Inferior parietal cortex (tissue), 1 donor: ENCODE measurements at regions not wholly inside any gene's neighbourhood (a gene's known extent, or its start where the extent isn't known, plus 50 kb on each side); places are given as distances from the start of the nearest gene placed in this dataset.

Source experiments
- DNase-seq: peaks from one replicate; pipeline ENCODE4 v3.0.0-alpha.2; 2016; ENCODE audit errors: extremely low spot score

DNA sequence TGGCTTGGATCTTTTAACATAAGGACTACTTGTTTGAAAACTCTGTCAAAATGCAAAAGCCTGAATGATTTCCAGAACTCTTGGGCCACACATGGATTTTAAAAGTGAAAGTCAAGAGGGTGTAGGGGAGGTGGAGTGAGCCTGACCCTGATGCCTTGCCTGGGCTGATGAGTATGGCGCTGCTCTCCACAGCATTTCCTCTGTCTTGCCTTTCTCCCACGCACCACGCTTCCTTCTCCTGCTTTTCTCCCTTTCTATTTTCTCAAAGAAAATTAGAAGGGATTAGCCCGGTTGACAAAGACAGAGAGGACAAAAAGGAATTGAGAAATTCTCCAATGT lies 207.0 kb upstream of the CCDC68 start:
- DNase-seq: no peak

GRCh38 chr18:55163550-55163949 lies 204.3 kb upstream of the CCDC68 start:
- no peak for DNase-seq

DNA sequence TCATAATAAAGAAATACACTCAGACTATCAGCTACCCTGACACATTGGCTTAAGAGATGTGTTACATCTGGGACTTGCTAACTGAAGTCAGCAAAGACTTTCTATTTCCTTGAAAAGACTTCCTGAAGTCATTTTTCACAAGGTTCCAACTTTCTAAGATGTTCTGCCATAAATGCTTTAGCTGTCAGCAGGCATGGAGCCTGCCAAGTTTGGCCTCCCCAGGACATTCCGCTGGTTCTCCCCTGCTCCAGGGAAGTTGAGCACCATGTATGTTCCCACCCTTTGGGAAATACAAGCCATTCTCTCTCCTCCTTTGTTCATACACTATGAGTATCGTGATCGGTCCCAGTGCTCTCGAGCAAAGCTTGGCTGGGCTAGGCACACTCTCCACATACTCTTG lies 202.7 kb upstream of the CCDC68 start:
- DNase-seq: no peak

- DNase-seq: no peak
Measured at GRCh38 chr18:55159027-55159426, 199.8 kb upstream of the CCDC68 start.

GRCh38 chr18:55158570-55158969 lies 199.3 kb upstream of the CCDC68 start:
- no peak for DNase-seq

DNA sequence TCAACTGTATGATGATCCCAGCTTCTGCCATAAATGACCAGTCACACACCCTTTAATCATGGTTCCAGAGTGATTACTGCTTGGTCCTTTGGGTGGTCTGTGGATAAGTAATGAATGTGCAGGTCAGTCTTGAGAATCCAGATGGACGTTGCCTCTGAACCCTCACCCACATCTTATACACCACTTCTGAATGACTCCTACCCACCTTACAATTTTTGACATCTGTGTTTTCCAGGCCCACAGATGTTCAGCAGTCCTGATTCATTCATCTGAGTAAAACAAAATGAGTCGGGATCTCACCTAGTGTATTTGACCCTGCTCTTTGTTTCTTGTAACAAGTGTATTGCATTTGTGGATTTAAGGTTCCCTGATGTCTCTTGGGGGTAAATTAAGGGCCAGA lies 194.1 kb upstream of the CCDC68 start:
- no peak for DNase-seq

DNA sequence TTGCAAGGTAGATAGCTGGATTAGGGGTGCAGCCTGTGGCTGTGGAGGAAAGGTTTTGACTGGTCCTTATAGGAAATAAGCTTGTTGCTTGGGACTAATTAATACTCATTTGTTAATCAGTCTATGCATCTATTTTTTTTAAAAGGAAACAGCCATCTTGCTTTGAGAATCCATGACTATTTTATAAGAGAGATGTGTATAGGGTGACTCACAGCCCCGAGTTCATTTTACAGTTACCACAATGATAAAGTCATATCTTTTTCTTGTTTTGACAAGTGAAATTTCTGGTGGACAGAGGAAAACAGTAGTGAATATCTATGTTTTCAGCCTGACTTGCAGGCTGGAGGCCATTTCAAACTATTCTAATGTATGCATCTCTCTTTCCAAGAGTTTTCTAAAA lies 193.5 kb upstream of the CCDC68 start:
- no peak for DNase-seq

GRCh38 chr18:55149994-55150393 lies 190.7 kb upstream of the CCDC68 start:
- no peak for DNase-seq

- DNase-seq: no peak
Measured at GRCh38 chr18:55147791-55148190, 188.5 kb upstream of the CCDC68 start.

GRCh38 chr18:55144193-55144930 lies 185.1 kb upstream of the CCDC68 start:
- no peak for DNase-seq

DNA sequence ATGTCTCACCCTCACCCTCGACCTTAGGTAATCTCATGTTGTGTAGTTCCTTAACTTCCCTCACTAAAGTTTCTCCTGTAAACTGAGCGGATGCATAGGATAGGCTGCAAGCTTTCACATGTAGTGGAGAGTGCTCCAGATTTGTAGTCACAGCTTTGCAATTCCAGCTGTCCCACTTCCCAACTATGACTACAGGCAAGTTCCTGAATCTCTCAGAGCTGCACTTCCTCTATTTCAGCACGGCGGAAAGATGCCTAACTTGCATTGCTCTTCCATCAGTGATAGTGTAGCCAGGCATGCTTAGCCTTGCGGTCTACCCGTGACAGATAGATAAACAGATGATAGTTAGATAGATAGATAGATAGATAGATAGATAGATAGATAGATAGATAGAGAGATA lies 183.1 kb upstream of the CCDC68 start:
- DNase-seq: no peak

DNA sequence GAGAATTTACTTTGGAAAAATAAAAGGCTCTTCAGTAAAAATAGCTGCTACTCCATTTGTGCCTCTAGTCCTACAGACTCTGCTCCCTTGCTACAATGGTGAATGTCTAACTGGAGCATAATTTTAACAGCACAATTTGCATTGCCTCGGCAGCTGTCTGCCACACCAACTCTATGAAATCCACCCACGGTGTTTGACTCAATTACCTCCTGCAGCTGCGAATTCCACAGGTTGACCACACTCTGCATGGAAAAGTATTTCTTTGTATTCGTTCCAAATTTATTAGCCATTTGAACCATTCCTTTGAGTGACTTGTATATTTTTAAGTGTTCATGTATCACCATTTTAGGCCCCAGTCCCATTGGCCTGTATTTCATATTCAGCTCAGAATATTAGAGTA lies 182.1 kb upstream of the CCDC68 start:
- no peak for DNase-seq

DNA sequence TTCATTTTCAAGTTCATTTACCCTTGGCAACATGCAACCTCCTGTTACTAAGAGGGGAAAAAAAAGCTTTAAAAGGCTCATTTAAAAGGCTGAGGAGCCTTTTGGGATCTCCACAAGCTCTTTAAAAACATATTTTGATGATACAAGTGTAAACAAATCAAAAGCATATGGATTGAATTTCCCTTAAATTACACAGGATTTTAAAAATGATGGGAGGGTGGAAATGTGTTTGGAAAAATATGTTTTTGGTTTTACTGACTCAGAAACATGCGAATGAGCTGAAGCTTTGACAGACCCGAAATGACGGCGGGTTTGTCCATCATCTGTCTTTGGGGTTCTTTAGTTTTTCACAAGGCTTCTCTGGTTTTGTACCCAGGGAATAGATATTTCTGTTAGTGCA lies 180.6 kb upstream of the CCDC68 start:
- no peak for DNase-seq

DNA sequence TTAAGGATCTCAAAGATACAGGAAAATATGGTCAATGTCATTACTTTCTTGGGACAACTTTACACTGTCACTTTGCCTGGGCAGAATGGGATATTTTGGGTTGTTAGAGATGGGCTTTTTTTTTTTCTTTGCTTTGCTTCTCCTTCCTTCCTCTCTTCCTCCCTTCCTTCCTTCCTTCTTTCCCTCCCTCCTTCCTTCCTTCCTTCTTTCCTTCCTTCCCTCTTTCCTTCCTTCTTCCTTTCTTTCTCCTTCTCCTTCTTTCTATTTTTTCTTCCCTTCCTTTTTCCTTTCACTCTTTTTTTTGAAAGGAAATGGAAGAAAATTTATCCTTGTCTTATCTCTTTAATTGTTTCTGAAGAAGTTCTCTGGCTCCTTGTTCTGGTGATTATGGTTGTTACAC lies 180.0 kb upstream of the CCDC68 start:
- DNase-seq: no peak

- DNase-seq: no peak
Measured at GRCh38 chr18:55138401-55138800, 179.1 kb upstream of the CCDC68 start.

DNA sequence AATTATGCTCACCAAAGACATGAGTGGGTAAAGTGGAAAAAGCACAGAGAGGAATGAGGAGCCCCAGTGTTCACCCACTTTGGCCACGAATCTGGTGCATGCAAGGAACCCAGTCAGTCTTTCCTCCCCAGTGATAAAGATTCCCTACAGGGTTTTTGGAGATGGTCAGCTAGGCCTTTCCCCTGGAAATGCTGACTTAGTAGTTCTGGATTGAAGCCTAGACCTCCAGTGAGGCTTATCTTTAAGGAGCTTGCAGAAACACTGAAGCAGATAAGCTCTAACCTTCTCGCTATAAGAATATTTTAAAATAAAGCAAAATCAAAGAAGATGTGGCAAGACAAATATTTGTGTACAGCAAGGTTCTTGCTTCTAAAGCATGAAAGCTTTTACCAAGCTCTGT lies 178.3 kb upstream of the CCDC68 start:
- DNase-seq: no peak

DNA sequence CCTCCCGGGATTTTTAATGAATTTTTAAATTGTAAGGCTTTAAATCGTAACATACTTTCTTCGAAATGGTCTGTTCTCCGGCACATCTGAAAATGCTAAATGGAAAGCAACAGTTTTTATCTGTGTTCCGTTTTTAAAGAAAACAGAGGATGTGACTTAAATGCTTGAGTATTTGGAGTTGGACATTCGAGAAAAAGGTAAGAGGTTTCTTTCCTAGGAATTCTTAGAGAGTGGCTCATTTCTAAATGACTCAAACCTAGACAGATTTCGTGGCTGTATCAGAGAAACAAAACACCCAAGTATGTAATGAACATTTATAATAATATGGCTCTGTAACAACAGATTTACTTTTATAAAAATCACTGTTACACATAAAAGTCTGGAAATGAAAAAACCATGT lies 177.6 kb upstream of the CCDC68 start:
- no peak for DNase-seq

DNA sequence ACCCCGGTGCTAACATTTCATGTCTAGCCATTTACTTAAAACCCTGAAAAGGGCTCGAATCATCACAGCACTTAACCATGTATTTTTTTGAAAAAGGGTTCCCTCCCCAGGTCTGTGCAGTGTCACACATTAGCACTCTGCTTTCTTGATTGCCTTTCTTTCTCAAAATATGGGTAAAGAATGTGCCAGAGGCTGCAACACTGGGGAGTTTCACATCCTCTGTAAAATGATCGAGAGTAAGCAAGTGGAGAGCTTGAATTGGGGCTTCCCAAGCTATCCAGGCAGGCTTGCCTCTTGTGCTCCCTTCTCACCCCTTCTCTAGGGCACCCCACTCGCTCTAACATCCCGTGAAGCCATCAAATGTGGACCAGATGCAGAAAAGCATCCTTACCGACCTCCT lies 177.0 kb upstream of the CCDC68 start:
- no peak for DNase-seq

GRCh38 chr18:55133378-55133777 lies 174.1 kb upstream of the CCDC68 start:
- no peak for DNase-seq

DNA sequence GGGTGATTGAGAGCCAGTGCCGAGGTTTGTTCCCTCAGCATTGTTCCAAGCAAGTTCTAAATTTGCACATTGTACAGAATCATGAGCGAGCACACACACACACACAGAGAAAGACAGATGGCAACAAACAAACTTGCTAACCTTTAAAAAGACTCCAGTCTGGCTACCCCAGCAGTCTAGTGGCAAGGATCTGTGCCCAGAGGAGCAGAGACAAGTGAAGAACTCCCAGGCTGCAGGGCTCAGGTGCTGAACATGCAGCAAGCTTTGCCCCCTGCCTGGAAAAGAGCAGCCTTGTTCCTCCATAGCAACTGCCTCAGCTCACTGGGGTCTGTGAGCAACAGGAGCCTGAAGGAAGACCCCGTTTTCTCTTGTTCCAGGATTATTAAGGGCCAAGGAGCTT lies 169.2 kb upstream of the CCDC68 start:
- no peak for DNase-seq

DNA sequence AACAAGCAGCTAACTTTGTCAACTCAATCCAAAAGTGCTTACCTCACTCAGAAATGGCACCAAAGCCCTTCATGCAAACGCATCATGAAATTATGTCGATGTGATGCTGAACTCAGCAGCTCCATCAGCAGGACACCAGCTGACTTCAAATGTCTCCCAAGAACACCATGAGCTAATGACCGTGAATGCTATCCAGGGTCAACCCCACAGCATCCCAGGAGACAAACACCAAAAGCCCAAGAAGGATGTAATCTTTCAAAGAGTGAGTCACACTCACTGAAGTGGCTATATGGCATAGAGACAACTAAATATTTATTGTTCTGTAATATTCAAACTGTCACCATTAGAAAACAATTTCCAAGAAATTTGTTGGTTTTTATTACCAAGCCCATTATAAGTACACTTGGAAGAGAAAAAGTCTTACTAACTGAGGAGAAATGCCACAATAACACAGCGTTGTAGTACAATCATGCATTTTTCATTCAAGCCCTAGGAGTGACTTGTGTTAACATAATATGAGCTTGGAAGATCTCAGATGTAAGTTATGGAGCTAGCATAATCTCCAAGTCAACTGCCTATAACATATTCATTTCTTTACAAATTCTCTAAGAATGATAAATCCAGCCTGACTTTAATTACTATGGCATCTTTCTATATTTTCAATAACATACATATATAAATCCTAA lies 165.0 kb upstream of the CCDC68 start:
- DNase-seq: no peak

DNA sequence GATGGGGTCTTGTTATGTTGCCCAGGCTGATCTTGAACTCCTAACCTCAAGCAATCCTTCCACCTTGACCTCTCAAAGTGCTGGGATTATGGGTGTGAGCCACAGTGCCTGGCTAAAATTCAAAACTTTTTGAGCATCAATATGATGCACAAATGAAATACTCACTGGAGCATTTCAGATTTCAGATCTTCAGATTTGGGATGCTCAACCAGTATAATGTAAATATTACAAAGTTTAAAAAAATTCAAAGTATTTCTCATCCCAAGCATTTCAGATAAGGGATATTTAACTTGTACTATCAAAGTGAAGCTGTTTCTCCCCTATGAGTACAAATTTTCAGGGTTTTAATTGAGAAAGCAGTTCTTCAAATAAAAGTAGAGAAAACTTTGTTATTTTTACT lies 164.1 kb upstream of the CCDC68 start:
- DNase-seq: no peak

- DNase-seq: no peak
Measured at GRCh38 chr18:55121397-55122170, 162.3 kb upstream of the CCDC68 start.
